K562 (cell line): ENCODE measurements at regions not wholly inside any gene's neighbourhood (a gene's known extent, or its start where the extent isn't known, plus 50 kb on each side); places are given as distances from the start of the nearest gene placed in this dataset.

ENCODE experiments used
- ATAC-seq: fragments of 200-7000 bp; cut with Tn5 transposase; 3 replicates; pipeline ENCODE4 v1.9.1; 2020; ENCODE audit warnings: moderate library complexity
- BruUV-seq: library from RNA; stranded (reverse); fragments of 400-500 nt; replicated peaks from 2 replicates; lab custom pipeline; 2021; lab: Mats Ljungman, UMichigan
- CTCF ChIA-PET: fragments of 300-600 bp; formaldehyde crosslinking; extraction: SDS; loops from one replicate; lab custom pipeline; 2021; ENCODE audit warnings: low intra/inter-chr PET ratio; lab: Yijun Ruan, JAX
- POLR2A ChIA-PET: fragments of 300-600, 350-650 bp; sonication (Branson Sonifier 250); formaldehyde crosslinking; extraction: SDS; loops from one replicate; lab custom pipeline; 2021; ENCODE audit warnings: antibody characterized with exemption, inconsistent platforms; lab: Yijun Ruan, JAX
- DNase-seq, 4 experiments: peaks; one replicate each; pipeline versions ENCODE4 v3.0.0 to v3.0.0-alpha.2; 2011 to 2018; ENCODE audit warnings: low spot score in 3 of 4, mixed read lengths in 3 of 4; ENCODE audit errors: extremely low read depth in 1 of 4
- FAIRE-seq: peaks from 2 replicates; lab custom pipeline; 2011; peaks lifted over from hg19 to GRCh38; lab: Jason Lieb, UNC
- H2AFZ ChIP-seq: 2 replicates; pipeline ENCODE4 v1.6.0; 2011; ENCODE audit warnings: low read depth, low read length, control low read depth, inconsistent platforms
- H3K27ac ChIP-seq: fragments of 200-600 bp; 3 replicates; pipeline ENCODE4 v1.8.0; 2011; ENCODE audit warnings: low read depth, mild to moderate bottlenecking, control low read depth, inconsistent platforms, low read length, moderate library complexity, mixed read lengths; ENCODE audit errors: extremely low read depth
- H3K27me3 ChIP-seq, 2 experiments: fragments of 300-600 bp in 1 of 2; 2 replicates in 1 of 2; 3 replicates in 1 of 2; pipeline versions ENCODE4 v1.6.0 to v1.8.0; 2011; ENCODE audit warnings: inconsistent platforms in 2 of 2, low read length in 2 of 2, mild to moderate bottlenecking in 1 of 2, mixed read lengths in 1 of 2, moderate library complexity in 1 of 2; ENCODE audit not compliant: control insufficient read depth in 2 of 2, insufficient read depth in 2 of 2
- H3K36me3 ChIP-seq: fragments of 300-600 bp; 3 replicates; pipeline ENCODE4 v1.8.0; 2011; ENCODE audit warnings: mild to moderate bottlenecking, low read length, inconsistent platforms; ENCODE audit not compliant: control insufficient read depth, insufficient read depth
- H3K4me1 ChIP-seq, 2 experiments: fragments of 200-600 bp in 1 of 2; replicated peaks in 1 of 2; 2 replicates in 1 of 2; 3 replicates in 1 of 2; pipeline versions ENCODE4 v1.5.1 to v1.8.0; 2011; ENCODE audit warnings: inconsistent platforms in 2 of 2, low read length in 2 of 2, mild to moderate bottlenecking in 1 of 2, mixed read lengths in 1 of 2, moderate library complexity in 1 of 2; ENCODE audit not compliant: control insufficient read depth in 2 of 2, insufficient read depth in 2 of 2
- H3K4me2 ChIP-seq: 2 replicates; pipeline ENCODE4 v1.6.1; 2011; ENCODE audit warnings: low read length, control low read depth, inconsistent platforms, mixed read lengths; ENCODE audit not compliant: insufficient read depth
- H3K4me3 ChIP-seq: fragments of 200-600 bp; sonication (generic), shearing (Covaris generic); 2 replicates; pipeline ENCODE4 v1.5.1; 2016; ENCODE audit warnings: control low read depth, inconsistent platforms
- H3K79me2 ChIP-seq: fragments of 200-600 bp; 3 replicates; pipeline ENCODE4 v1.8.0; 2011; ENCODE audit warnings: low read length, inconsistent platforms; ENCODE audit not compliant: control insufficient read depth, insufficient read depth
- H3K9ac ChIP-seq, 2 experiments: 2 replicates each; pipeline versions ENCODE4 v1.6.0 to v1.6.1; 2011; ENCODE audit warnings: low read depth in 2 of 2, low read length in 2 of 2, control low read depth in 1 of 2, inconsistent platforms in 1 of 2, mild to moderate bottlenecking in 1 of 2, mixed read lengths in 1 of 2; ENCODE audit not compliant: insufficient read depth in 1 of 2
- H3K9me1 ChIP-seq: one replicate; pipeline ENCODE4 v1.6.0; 2011; ENCODE audit warnings: inconsistent platforms, mild to moderate bottlenecking, low read length, moderate library complexity; ENCODE audit not compliant: control insufficient read depth, insufficient read depth
- H3K9me3 ChIP-seq: replicated peaks from 2 replicates; pipeline ENCODE4 v1.5.1; 2011; ENCODE audit warnings: low read depth, low read length, inconsistent platforms; ENCODE audit not compliant: control insufficient read depth, insufficient read depth
- H4K20me1 ChIP-seq: replicated peaks from 2 replicates; pipeline ENCODE4 v1.6.1; 2011; ENCODE audit warnings: low read length, inconsistent platforms, mixed read lengths; ENCODE audit not compliant: control insufficient read depth, insufficient read depth
- HDAC8 ChIP-seq: fragments of 450-650 bp; IDR thresholded peaks from 2 replicates; pipeline ENCODE4 v1.6.1; 2016; ENCODE audit warnings: mild to moderate bottlenecking, missing genetic modification characterization, moderate library complexity, missing compliant biosample characterization
- MAZ ChIP-seq, 2 experiments: fragments of 450-650 bp in 1 of 2; sonication (generic) in 1 of 2; formaldehyde crosslinking; IDR thresholded peaks in 1 of 2; conservative IDR thresholded peaks in 1 of 2; 2 replicates each; pipeline versions ENCODE4 v1.4.0 to v1.5.0; 2020; ENCODE audit warnings: mild to moderate bottlenecking in 1 of 2, missing genetic modification reagents in 1 of 2
- NCOA6 ChIP-seq: fragments of 450-650 bp; IDR thresholded peaks from 2 replicates; pipeline ENCODE4 v1.6.1; 2017; ENCODE audit warnings: mild to moderate bottlenecking
- RFX5 ChIP-seq: IDR thresholded peaks from 2 replicates; pipeline ENCODE4 v1.6.1; 2011; ENCODE audit warnings: low read depth, mild to moderate bottlenecking, improper control_type of control experiment, low read length
- ZNF431 ChIP-seq: sonication (generic); formaldehyde crosslinking; IDR thresholded peaks from 2 replicates; pipeline ENCODE4 v1.8.0; 2022; ENCODE audit warnings: mild to moderate bottlenecking, missing genetic modification reagents
- WGBS: fragments of 100-300 bp; shearing (Covaris generic); methylation state at CpG from one replicate; pipeline ENCODE4 v1.1.6; 2016; ENCODE audit warnings: low coverage, mixed read lengths; ENCODE audit not compliant: insufficient coverage; ENCODE audit errors: missing lambda C conversion rate; 5-methylcytosine and 5-hydroxymethylcytosine counted together
- in situ Hi-C: fragments of 300-500 bp; cut with MboI; formaldehyde crosslinking; loops from 4 replicates; pipeline ENCODE4 v1.15.0; 2018; ENCODE audit warnings: inconsistent platforms, mixed read lengths
- intact Hi-C: fragments of 100-400 bp; cut with micrococcal nuclease; formaldehyde crosslinking; loops from 2 replicates; pipeline ENCODE4 v1.14.2; 2022
- TF ChIP-seq, protein P1 (sequence below): fragments of 450-650 bp; IDR thresholded peaks from 2 replicates; pipeline ENCODE4 v1.6.1; 2017; ENCODE audit warnings: antibody characterized with exemption, mild to moderate bottlenecking
- TF ChIP-seq, protein P2 (sequence below): fragments of 250-450 bp; sonication (Bioruptor Pico); IDR thresholded peaks from 2 replicates; pipeline ENCODE4 v1.5.0; 2021
- TF ChIP-seq, protein P3 (sequence below): fragments of 150-350 bp; conservative IDR thresholded peaks from 2 replicates; pipeline ENCODE4 v1.6.1; 2014; ENCODE audit warnings: low read length
- TF ChIP-seq, protein P4 (sequence below): fragments of 250-450 bp; sonication (Bioruptor Pico); IDR thresholded peaks from 2 replicates; pipeline ENCODE4 v1.4.0; 2020

DNA sequence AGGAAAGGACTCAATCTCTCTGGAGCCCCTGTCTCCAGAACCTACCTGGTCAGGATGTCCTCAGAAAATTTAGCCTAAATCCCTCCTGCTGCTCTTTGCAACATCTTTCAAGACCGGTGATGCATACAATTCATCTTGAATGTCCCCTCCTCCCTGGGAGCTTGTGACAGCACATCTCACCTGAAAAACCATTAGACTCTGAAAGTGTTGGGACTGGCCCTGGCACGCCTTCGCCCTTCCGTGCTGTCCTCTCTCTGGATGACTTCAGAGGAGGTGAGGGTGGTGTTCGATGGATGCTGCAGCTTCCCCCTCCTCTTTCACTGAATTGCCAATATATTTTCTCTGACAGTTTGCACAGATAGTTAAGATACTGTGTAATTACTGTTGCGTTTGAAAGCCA is 90.9 kb upstream of the CISTR start:
- whole genome bisulfite sequencing, result 1% methylated on average over 6 of the region's 6 CpGs
- Histone ChIP-seq H3K4me1 (no peaks in the 10 kb centered on the region), H3K27me3 (peaks cover 7 to 29% of the 10 kb centered on the region in 2 experiments; a peak in 3 of 5 replicates), H3K4me3 (no peak overlapping the region), H4K20me1 (no peaks in the 10 kb centered on the region), H3K9me3 (no peaks in the 10 kb centered on the region), H3K4me2 (no peak overlapping the region), H3K9ac (no peak overlapping the region), H3K9me1 (no peaks in the 10 kb centered on the region), H3K79me2 (no peaks in the 10 kb centered on the region), H2AFZ (no peak overlapping the region), H3K27ac (no peak overlapping the region), H3K36me3 (no peaks in the 10 kb centered on the region)
- ATAC-seq (no peak), DNase-seq (no peak), FAIRE-seq (no peak)
- ChIA-PET CTCF (no interaction called here), POLR2A (no interaction called here)
- BruUV-seq, result no TSS peak
- in situ Hi-C loops, result no loop called here
- intact Hi-C loops, result no loop called here
- TF ChIP-seq, protein P1, sequence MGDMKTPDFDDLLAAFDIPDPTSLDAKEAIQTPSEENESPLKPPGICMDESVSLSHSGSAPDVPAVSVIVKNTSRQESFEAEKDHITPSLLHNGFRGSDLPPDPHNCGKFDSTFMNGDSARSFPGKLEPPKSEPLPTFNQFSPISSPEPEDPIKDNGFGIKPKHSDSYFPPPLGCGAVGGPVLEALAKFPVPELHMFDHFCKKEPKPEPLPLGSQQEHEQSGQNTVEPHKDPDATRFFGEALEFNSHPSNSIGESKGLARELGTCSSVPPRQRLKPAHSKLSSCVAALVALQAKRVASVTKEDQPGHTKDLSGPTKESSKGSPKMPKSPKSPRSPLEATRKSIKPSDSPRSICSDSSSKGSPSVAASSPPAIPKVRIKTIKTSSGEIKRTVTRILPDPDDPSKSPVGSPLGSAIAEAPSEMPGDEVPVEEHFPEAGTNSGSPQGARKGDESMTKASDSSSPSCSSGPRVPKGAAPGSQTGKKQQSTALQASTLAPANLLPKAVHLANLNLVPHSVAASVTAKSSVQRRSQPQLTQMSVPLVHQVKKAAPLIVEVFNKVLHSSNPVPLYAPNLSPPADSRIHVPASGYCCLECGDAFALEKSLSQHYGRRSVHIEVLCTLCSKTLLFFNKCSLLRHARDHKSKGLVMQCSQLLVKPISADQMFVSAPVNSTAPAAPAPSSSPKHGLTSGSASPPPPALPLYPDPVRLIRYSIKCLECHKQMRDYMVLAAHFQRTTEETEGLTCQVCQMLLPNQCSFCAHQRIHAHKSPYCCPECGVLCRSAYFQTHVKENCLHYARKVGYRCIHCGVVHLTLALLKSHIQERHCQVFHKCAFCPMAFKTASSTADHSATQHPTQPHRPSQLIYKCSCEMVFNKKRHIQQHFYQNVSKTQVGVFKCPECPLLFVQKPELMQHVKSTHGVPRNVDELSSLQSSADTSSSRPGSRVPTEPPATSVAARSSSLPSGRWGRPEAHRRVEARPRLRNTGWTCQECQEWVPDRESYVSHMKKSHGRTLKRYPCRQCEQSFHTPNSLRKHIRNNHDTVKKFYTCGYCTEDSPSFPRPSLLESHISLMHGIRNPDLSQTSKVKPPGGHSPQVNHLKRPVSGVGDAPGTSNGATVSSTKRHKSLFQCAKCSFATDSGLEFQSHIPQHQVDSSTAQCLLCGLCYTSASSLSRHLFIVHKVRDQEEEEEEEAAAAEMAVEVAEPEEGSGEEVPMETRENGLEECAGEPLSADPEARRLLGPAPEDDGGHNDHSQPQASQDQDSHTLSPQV, result no peak
- TF ChIP-seq MAZ (CRISPR knock-in tag; conservative IDR thresholded peaks at IDR 0.05 in 1 of 2, IDR thresholded peaks at IDR 0.05 in 1 of 2), result no peak
- no peak for TF ChIP-seq HDAC8 (tag)
- TF ChIP-seq, protein P2, sequence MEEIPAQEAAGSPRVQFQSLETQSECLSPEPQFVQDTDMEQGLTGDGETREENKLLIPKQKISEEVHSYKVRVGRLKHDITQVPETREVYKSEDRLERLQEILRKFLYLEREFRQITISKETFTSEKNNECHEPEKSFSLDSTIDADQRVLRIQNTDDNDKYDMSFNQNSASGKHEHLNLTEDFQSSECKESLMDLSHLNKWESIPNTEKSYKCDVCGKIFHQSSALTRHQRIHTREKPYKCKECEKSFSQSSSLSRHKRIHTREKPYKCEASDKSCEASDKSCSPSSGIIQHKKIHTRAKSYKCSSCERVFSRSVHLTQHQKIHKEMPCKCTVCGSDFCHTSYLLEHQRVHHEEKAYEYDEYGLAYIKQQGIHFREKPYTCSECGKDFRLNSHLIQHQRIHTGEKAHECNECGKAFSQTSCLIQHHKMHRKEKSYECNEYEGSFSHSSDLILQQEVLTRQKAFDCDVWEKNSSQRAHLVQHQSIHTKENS (CRISPR knock-in tag), result no peak
- no peak for TF ChIP-seq ZNF431 (CRISPR knock-in tag)
- no peak for TF ChIP-seq NCOA6
- no peak for TF ChIP-seq RFX5
- TF ChIP-seq, protein P3, sequence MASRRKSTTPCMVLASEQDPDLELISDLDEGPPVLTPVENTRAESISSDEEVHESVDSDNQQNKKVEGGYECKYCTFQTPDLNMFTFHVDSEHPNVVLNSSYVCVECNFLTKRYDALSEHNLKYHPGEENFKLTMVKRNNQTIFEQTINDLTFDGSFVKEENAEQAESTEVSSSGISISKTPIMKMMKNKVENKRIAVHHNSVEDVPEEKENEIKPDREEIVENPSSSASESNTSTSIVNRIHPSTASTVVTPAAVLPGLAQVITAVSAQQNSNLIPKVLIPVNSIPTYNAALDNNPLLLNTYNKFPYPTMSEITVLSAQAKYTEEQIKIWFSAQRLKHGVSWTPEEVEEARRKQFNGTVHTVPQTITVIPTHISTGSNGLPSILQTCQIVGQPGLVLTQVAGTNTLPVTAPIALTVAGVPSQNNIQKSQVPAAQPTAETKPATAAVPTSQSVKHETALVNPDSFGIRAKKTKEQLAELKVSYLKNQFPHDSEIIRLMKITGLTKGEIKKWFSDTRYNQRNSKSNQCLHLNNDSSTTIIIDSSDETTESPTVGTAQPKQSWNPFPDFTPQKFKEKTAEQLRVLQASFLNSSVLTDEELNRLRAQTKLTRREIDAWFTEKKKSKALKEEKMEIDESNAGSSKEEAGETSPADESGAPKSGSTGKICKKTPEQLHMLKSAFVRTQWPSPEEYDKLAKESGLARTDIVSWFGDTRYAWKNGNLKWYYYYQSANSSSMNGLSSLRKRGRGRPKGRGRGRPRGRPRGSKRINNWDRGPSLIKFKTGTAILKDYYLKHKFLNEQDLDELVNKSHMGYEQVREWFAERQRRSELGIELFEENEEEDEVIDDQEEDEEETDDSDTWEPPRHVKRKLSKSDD, result no peak
- TF ChIP-seq, protein P4, sequence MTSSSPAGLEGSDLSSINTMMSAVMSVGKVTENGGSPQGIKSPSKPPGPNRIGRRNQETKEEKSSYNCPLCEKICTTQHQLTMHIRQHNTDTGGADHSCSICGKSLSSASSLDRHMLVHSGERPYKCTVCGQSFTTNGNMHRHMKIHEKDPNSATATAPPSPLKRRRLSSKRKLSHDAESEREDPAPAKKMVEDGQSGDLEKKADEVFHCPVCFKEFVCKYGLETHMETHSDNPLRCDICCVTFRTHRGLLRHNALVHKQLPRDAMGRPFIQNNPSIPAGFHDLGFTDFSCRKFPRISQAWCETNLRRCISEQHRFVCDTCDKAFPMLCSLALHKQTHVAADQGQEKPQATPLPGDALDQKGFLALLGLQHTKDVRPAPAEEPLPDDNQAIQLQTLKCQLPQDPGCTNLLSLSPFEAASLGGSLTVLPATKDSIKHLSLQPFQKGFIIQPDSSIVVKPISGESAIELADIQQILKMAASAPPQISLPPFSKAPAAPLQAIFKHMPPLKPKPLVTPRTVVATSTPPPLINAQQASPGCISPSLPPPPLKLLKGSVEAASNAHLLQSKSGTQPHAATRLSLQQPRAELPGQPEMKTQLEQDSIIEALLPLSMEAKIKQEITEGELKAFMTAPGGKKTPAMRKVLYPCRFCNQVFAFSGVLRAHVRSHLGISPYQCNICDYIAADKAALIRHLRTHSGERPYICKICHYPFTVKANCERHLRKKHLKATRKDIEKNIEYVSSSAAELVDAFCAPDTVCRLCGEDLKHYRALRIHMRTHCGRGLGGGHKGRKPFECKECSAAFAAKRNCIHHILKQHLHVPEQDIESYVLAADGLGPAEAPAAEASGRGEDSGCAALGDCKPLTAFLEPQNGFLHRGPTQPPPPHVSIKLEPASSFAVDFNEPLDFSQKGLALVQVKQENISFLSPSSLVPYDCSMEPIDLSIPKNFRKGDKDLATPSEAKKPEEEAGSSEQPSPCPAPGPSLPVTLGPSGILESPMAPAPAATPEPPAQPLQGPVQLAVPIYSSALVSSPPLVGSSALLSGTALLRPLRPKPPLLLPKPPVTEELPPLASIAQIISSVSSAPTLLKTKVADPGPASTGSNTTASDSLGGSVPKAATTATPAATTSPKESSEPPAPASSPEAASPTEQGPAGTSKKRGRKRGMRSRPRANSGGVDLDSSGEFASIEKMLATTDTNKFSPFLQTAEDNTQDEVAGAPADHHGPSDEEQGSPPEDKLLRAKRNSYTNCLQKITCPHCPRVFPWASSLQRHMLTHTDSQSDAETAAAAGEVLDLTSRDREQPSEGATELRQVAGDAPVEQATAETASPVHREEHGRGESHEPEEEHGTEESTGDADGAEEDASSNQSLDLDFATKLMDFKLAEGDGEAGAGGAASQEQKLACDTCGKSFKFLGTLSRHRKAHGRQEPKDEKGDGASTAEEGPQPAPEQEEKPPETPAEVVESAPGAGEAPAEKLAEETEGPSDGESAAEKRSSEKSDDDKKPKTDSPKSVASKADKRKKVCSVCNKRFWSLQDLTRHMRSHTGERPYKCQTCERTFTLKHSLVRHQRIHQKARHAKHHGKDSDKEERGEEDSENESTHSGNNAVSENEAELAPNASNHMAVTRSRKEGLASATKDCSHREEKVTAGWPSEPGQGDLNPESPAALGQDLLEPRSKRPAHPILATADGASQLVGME (CRISPR knock-in tag), result no peak
